SIG-M5 treated with dmso at 0.1 percent for 504 hours (cell line): ENCODE measurements at regions not wholly inside any gene's neighbourhood (a gene's known extent, or its start where the extent isn't known, plus 50 kb on each side); places are given as distances from the start of the nearest gene placed in this dataset.

ENCODE experiments used
- DNase-seq: peaks from one replicate; lab custom pipeline; 2025; ENCODE audit not compliant: unreplicated experiment; lab: John Stamatoyannopoulos, UW

- DNase-seq = no peak
These were observed 487.2 kb downstream of the BCL11A start for GRCh38 chr2:60066096-60066839.

GRCh38 chr2:60064687-60065389 is 488.6 kb downstream of the BCL11A start:
- DNase-seq = no peak

GRCh38 chr2:60058781-60059180 is 494.7 kb downstream of the BCL11A start:
- no peak for DNase-seq

- DNase-seq = no peak
These were observed 498.7 kb downstream of the BCL11A start for GRCh38 chr2:60054571-60055340.

GRCh38 chr2:60053791-60054190 is 499.7 kb downstream of the BCL11A start:
- DNase-seq = no peak

- no peak for DNase-seq
These were observed 500.9 kb downstream of the BCL11A start for GRCh38 chr2:60052601-60053000.

GRCh38 chr2:60051991-60052390 is 501.5 kb downstream of the BCL11A start:
- DNase-seq = no peak

- DNase-seq = no peak
These were observed 505.4 kb downstream of the BCL11A start for GRCh38 chr2:60047944-60048525.

GRCh38 chr2:60047347-60047746 is 506.1 kb downstream of the BCL11A start:
- no peak for DNase-seq

GRCh38 chr2:60046529-60046928 is 506.9 kb downstream of the BCL11A start:
- no peak for DNase-seq

- DNase-seq = no peak
These were observed 508.0 kb downstream of the BCL11A start for GRCh38 chr2:60045456-60045855.

GRCh38 chr2:60044484-60044883 is 509.0 kb downstream of the BCL11A start:
- no peak for DNase-seq

- no peak for DNase-seq
These were observed 511.4 kb downstream of the BCL11A start for GRCh38 chr2:60042023-60042422.

GRCh38 chr2:60033325-60033724 is 520.1 kb downstream of the BCL11A start:
- no peak for DNase-seq

GRCh38 chr2:60029566-60029883 is 523.9 kb downstream of the BCL11A start:
- DNase-seq = no peak

- no peak for DNase-seq
These were observed 524.4 kb downstream of the BCL11A start for GRCh38 chr2:60028849-60029565.

- DNase-seq = no peak
These were observed 528.0 kb downstream of the BCL11A start for GRCh38 chr2:60025496-60025895.

- no peak for DNase-seq
These were observed 530.0 kb downstream of the BCL11A start for GRCh38 chr2:60023256-60023985.

- DNase-seq = no peak
These were observed 545.8 kb downstream of the BCL11A start for GRCh38 chr2:60007671-60008070.

- no peak for DNase-seq
These were observed 550.4 kb downstream of the BCL11A start for GRCh38 chr2:60003076-60003475.
